ENCODE measurements at regions not wholly inside any gene's neighbourhood (a gene's known extent, or its start where the extent isn't known, plus 50 kb on each side); places are given as distances from the start of the nearest gene placed in this dataset.

DNA sequence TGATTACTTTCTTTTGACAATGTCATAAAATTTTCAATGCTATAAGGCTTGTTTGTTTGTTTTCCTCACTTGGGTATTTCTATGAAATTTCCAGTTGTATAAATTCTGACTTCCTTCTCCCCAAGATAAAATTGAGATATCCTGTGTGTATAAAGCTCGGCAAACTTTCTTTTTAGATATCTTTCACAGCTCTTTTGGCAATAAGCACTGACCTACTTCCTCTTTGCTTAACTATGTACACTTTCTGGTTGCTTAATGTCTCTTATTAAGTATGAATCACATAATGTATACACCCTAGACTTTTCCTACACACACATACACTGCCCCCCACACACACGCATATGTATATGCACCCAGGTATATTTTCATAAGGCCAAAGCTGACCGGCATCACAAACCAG is 318.4 kb upstream of the RBMY1B start:
- TF ChIP-seq, protein P1, sequence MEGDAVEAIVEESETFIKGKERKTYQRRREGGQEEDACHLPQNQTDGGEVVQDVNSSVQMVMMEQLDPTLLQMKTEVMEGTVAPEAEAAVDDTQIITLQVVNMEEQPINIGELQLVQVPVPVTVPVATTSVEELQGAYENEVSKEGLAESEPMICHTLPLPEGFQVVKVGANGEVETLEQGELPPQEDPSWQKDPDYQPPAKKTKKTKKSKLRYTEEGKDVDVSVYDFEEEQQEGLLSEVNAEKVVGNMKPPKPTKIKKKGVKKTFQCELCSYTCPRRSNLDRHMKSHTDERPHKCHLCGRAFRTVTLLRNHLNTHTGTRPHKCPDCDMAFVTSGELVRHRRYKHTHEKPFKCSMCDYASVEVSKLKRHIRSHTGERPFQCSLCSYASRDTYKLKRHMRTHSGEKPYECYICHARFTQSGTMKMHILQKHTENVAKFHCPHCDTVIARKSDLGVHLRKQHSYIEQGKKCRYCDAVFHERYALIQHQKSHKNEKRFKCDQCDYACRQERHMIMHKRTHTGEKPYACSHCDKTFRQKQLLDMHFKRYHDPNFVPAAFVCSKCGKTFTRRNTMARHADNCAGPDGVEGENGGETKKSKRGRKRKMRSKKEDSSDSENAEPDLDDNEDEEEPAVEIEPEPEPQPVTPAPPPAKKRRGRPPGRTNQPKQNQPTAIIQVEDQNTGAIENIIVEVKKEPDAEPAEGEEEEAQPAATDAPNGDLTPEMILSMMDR (IDR thresholded peaks at IDR 0.05) = no peak
- TF ChIP-seq POLR2AphosphoS5 (IDR thresholded peaks at IDR 0.05) (no peak), POLR2A (IDR thresholded peaks at IDR 0.05) (no peak)
